ENCODE measurements at regions not wholly inside any gene's neighbourhood (a gene's known extent, or its start where the extent isn't known, plus 50 kb on each side); places are given as distances from the start of the nearest gene placed in this dataset.

GRCh38 chr16:8179615-8180014 lies 410.7 kb downstream of the TMEM114 start:
- H3K27me3 ChIP-seq, result no peaks in the 10 kb centered on the region

GRCh38 chr16:8178271-8178670 lies 412.0 kb downstream of the TMEM114 start:
- no peaks in the 10 kb centered on the region for H3K9me3 ChIP-seq
- H3K36me3 ChIP-seq, result no peaks in the 10 kb centered on the region
- no peaks in the 10 kb centered on the region for H3K4me1 ChIP-seq
- DNase-seq, result no peak
- H3K4me3 ChIP-seq (ENCODE audit: low read depth, low read length), result no peak overlapping the region
- H3K27me3 ChIP-seq, result no peaks in the 10 kb centered on the region
- TF ChIP-seq CTCF (IDR thresholded peaks at IDR 0.05; ENCODE audit: low read depth, low read length), result no peak

More at GRCh38 chr16:8179615-8180014, 410.7 kb downstream of the TMEM114 start:
- no peak for DNase-seq
- no peak for TF ChIP-seq CTCF (IDR thresholded peaks at IDR 0.05; ENCODE audit: low read depth, low read length)
- no peak overlapping the region for H3K4me3 ChIP-seq (ENCODE audit: low read depth, low read length)
- no peaks in the 10 kb centered on the region for H3K36me3 ChIP-seq
- no peaks in the 10 kb centered on the region for H3K4me1 ChIP-seq
- no peaks in the 10 kb centered on the region for H3K9me3 ChIP-seq

GRCh38 chr16:8175411-8175810 lies 414.9 kb downstream of the TMEM114 start:
- no peak for TF ChIP-seq CTCF (IDR thresholded peaks at IDR 0.05; ENCODE audit: low read depth, low read length)
- Histone ChIP-seq H3K4me1 (no peaks in the 10 kb centered on the region), H3K9me3 (no peaks in the 10 kb centered on the region)

GRCh38 chr16:8173111-8173644 lies 417.1 kb downstream of the TMEM114 start:
- H3K9me3 ChIP-seq, result no peaks in the 10 kb centered on the region
- no peaks in the 10 kb centered on the region for H3K4me1 ChIP-seq
- peak; percentile 79 for DNase-seq
- H3K36me3 ChIP-seq, result no peaks in the 10 kb centered on the region
- no peaks in the 10 kb centered on the region for H3K27me3 ChIP-seq
- H3K4me3 ChIP-seq (ENCODE audit: low read depth, low read length), result no peak overlapping the region
- peak; percentile 96 for TF ChIP-seq CTCF (IDR thresholded peaks at IDR 0.05; ENCODE audit: low read depth, low read length)

More at GRCh38 chr16:8175411-8175810, 414.9 kb downstream of the TMEM114 start:
- no peak for DNase-seq
- Histone ChIP-seq H3K4me3 (ENCODE audit: low read depth, low read length) (no peak overlapping the region), H3K27me3 (no peaks in the 10 kb centered on the region), H3K36me3 (no peaks in the 10 kb centered on the region)

GRCh38 chr16:8172551-8172950 lies 417.8 kb downstream of the TMEM114 start:
- Histone ChIP-seq H3K27me3 (no peaks in the 10 kb centered on the region), H3K9me3 (no peaks in the 10 kb centered on the region), H3K4me3 (ENCODE audit: low read depth, low read length) (no peak overlapping the region), H3K4me1 (no peaks in the 10 kb centered on the region), H3K36me3 (no peaks in the 10 kb centered on the region)
- no peak for TF ChIP-seq CTCF (IDR thresholded peaks at IDR 0.05; ENCODE audit: low read depth, low read length)
- DNase-seq, result no peak

- Histone ChIP-seq H3K9me3 (no peaks in the 10 kb centered on the region), H3K36me3 (no peaks in the 10 kb centered on the region), H3K4me3 (ENCODE audit: low read depth, low read length) (no peak overlapping the region), H3K4me1 (no peaks in the 10 kb centered on the region), H3K27me3 (no peaks in the 10 kb centered on the region)
- TF ChIP-seq CTCF (IDR thresholded peaks at IDR 0.05; ENCODE audit: low read depth, low read length), result no peak
- DNase-seq, result no peak
Measured at GRCh38 chr16:8168016-8168415, 422.3 kb downstream of the TMEM114 start.

Measured in BE2C (cell line).